HG02610 (cell line): ENCODE measurements at regions not wholly inside any gene's neighbourhood (a gene's known extent, or its start where the extent isn't known, plus 50 kb on each side); places are given as distances from the start of the nearest gene placed in this dataset.

Experiments used
- ATAC-seq: cut with Tn5 transposase; IDR thresholded peaks from one replicate; pipeline ENCODE4 v1.9.1; 2021; ENCODE audit warnings: mild to moderate bottlenecking, moderate library complexity; ENCODE audit not compliant: unreplicated experiment

DNA sequence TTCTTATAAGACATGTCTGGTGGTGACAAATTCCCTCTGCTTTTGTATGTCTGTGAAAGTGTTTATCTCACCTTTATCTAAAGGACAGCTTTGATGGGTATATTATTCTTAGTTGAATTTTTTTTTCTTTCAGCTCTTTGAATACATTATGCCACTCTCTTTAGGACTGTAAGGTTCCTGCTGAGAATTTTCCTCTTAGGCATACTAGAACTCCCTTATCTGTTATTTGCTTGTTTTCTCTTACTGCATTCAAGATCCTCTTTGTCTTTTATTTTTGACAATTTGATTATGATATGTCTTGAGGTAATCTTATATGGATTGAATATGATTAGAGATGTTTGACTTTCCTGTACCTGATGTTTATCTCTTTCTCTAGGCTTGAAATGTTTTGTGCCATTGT, 1328.4 kb downstream of the PCDH9 start:
- ATAC-seq = no peak

DNA sequence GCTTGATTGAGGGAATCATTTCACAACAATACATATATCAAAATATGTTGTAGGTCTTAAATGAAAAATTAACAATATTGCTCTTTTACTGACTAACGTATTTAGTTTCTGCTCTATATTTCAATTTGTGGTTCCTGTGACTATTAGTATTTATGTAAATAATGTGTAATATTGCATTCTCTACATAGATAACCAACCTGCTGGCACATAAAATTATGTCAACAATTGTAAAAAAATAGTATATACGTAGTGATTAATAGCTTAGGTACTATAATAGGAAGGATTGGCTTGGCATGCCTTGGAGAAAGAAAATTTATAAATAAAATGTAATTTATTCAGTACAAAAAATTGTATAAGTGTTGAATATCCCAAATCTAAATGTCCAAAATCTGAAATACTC, 1336.1 kb downstream of the PCDH9 start:
- no peak for ATAC-seq

- no peak for ATAC-seq
Measured at GRCh38 chr13:65892859-65893258, 1337.3 kb downstream of the PCDH9 start.

GRCh38 chr13:65889368-65889767, 1340.8 kb downstream of the PCDH9 start:
- no peak for ATAC-seq

DNA sequence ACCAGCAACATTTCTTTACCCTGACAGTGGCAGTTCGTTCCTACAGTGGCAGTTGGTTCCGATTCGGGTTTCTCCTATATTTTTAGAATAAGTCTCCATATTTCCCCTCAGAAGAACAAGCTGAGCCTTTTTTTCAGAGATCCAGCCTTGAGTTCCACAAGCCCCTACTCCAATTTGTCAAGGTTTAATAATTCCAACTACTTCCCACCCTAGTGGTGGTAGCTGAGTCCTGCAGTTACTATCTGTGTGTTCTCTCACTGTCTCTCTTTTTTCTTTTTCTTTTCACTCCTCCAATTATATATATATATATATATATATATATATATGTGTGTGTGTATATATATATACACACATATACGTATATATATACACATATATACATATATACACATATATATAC, 1347.3 kb downstream of the PCDH9 start:
- ATAC-seq = no peak

DNA sequence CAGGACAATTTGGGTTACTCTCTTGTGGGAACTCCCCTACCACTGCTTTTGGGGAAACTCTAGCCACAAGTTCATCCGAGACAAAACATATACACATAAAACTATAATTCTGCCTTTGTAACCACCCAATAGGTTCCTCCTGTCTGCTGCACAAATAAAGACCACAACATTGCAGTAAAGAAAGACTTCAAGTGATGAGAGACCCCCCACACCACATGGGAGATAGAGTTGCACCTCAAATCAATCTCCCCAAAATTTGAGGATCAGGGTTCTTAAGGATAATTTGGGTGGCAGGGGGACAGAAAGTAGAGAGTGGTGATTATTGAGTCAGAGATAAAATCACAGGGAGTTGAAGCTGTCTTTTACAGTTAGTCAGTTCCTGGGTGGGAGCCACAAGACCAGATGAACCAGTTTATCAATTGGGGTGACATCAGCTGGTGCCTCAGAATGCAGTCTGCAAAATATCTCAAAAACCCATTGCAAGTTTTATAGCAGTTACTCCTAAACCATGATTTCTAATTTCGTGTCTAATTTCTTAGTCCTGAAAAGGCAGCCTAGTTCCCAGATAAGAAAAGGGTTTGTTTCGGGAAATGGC, 1348.5 kb downstream of the PCDH9 start:
- no peak for ATAC-seq

- ATAC-seq = no peak
Measured at GRCh38 chr13:65875031-65875430, 1355.1 kb downstream of the PCDH9 start.

GRCh38 chr13:65872448-65872847, 1357.7 kb downstream of the PCDH9 start:
- ATAC-seq = no peak

GRCh38 chr13:65868884-65869283, 1361.3 kb downstream of the PCDH9 start:
- ATAC-seq = no peak

GRCh38 chr13:65868099-65868498, 1362.0 kb downstream of the PCDH9 start:
- ATAC-seq = no peak

GRCh38 chr13:65866138-65866537, 1364.0 kb downstream of the PCDH9 start:
- ATAC-seq = no peak

DNA sequence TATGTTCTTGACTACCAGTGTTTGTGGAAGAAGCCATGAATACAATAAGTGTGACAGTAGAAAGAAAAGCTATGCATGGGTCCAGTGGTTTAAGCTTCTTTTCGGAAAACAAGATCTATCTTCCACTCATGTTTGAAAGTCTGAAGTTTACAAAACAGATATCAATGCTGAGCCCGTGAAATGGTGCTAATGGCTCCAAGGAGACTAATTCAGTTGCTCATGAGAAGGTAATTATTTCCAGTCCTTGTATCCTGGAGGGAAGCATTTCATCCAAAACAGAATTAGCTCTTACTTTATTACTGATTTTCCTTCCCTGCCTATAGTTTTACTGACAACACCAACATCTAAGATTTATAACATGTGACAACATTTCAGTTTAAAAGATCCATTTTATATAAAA, 1364.9 kb downstream of the PCDH9 start:
- ATAC-seq = no peak

- ATAC-seq = no peak
Measured at GRCh38 chr13:65864039-65864438, 1366.1 kb downstream of the PCDH9 start.

DNA sequence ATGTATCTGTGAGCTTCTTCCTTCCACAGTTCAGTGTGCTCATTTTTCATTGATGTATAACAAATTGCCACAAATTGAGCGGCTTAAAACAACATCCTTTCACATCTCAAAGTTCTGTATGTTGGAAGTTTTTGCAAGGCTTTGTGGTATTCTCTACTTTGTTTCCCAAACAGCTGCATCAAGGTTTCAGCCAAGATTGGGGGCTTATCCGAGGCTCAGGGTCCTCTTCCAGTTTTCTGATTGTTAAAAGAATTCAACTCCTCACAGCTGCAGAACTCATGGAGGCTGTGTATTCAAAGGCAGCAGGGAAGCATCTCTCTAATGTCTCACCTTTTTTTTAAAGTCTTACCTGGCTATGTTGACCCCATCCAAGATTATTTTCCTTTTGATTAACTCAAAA, 1369.8 kb downstream of the PCDH9 start:
- ATAC-seq = no peak

- ATAC-seq = no peak
Measured at GRCh38 chr13:65857942-65858565, 1372.1 kb downstream of the PCDH9 start.

DNA sequence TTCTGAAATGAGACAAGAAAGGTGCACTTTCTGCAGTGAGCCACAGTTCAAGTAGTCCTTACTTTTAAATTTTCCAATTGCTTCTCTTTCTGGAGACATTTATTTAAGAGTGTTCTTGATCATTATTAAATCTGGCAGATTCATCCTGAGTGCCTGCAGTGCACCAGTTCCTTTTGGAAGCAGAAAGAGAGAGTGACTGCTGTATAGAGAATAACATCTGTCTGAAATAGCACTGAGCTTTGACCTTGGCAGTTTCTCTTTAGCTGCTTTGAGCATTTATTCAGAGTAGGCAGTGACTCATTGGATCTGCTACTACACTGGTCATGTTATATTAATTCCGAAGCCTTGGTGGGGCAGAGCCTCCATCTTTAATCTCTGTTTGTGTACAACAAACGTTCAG, 1373.7 kb downstream of the PCDH9 start:
- no peak for ATAC-seq

DNA sequence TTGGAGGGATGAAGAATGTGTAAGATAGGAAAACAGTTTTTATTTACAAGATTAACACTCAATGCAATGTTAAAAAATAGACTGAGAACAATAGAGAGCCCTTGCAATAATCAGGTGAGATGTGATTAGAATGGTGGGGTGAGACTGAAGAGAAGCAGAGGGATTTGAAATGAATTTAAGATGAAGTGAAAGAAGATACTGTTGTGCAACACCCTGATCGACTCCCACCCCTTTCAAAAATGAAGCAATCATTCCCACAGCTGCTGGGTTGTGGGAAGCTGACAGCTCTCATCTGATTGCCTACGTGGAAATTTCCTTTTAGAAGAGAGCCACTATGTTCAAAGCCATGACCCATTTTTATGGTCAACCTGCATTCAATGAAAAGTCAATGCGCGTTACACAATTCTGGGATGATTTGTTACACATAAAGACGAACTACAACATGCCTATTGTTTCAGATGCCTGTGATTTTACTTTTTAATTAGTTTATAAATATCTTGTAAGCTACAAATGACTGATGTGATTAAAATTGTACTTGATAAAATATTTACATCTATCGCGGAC, 1374.8 kb downstream of the PCDH9 start:
- no peak for ATAC-seq

DNA sequence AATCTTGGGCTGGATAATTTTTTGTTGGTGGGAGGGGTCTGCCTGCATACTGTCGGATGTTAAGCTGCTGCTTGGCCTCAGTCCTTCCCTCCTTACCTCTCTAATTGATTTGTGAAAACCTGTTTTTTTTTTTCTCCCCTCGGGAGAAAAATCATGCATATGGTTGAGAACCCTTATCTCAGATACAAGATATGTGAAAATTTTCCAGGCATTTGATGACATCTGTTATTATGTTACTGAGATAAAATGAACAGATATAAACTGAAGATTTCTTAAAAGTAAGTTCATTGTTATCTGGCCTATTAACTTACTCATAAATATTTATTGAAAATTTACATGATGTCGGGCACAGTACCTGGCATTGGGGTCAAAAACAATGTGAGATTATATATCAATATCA, 1375.7 kb downstream of the PCDH9 start:
- ATAC-seq = no peak

- no peak for ATAC-seq
Measured at GRCh38 chr13:65844266-65844841, 1385.8 kb downstream of the PCDH9 start.

DNA sequence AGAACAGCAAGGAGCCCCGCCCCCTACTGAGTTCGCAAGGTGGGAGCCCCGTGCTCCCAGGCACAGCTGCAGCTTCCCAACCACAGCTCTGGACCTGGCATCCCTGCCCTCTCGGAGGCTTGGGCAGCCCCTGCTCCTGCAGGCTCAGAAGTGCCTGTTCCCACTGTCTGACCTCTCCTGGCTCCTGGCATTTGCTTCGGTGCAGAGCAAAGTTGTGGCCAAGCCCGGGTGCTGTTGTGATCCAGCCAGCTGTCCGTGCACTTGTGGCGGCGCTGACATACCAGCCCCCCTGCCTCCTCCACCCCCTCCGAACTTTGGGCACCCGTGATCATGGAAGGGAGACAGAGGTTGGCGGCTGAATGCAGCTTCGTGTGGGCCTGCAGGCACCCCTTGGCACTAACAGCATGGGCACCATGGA, 1386.8 kb downstream of the PCDH9 start:
- no peak for ATAC-seq

GRCh38 chr13:65841156-65841555, 1389.0 kb downstream of the PCDH9 start:
- no peak for ATAC-seq

DNA sequence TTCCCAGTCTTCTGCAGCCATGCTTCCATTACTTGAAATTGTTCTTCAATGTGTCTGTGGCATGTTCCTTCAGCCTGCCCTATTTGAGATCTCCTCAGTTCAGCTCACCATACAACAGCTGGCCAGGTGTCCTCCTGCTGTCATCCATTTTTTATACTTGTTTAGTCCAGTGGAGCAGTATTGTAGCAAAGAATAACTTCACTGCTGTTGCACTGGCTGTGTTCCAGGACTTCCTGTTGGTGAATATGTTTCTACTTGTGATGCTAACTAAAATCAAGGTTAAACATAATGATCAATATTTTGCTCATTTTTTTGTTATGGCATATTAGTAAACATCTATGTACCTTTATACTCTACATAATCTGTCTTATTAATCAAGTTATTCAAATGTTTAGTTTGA, 1394.1 kb downstream of the PCDH9 start:
- ATAC-seq = no peak
